ENCODE measurements at regions not wholly inside any gene's neighbourhood (a gene's known extent, or its start where the extent isn't known, plus 50 kb on each side); places are given as distances from the start of the nearest gene placed in this dataset.

DNA sequence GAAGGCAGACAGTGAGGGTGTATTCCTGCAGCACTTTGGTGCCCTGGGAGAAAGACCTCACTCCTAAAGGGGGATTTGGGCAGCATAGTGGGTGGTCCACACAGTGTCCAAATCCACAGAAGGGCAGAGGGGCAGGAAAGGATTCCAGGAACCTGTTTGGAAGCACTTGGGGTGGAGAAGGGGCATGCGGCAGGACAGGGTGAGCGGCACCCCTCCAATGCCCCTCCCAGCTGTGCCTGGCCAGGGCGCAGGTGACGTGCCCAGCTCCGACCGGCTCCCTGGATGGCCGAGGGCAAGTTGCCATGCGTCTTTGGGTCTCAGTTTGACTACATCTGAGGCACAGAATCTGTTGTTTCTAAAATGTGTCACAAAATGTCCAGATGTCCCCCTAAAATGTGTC, 66.5 kb upstream of the HMX1 start:
- TF ChIP-seq POLR2AphosphoS5 (IDR thresholded peaks at IDR 0.05; ENCODE audit: control insufficient read depth, insufficient read depth, low read depth, low read length) = no peak
- TF ChIP-seq SMC3 (conservative IDR thresholded peaks at IDR 0.05; ENCODE audit: insufficient read depth, low read depth, low read length) = no peak
- TF ChIP-seq POLR2A (conservative IDR thresholded peaks at IDR 0.05) = no peak
- no peak for TF ChIP-seq ARID3B (CRISPR knock-in tag; IDR thresholded peaks at IDR 0.05; ENCODE audit: borderline replicate concordance)
- TF ChIP-seq ZNF140 (CRISPR knock-in tag; IDR thresholded peaks at IDR 0.05) = no peak
- TF ChIP-seq, protein P1, sequence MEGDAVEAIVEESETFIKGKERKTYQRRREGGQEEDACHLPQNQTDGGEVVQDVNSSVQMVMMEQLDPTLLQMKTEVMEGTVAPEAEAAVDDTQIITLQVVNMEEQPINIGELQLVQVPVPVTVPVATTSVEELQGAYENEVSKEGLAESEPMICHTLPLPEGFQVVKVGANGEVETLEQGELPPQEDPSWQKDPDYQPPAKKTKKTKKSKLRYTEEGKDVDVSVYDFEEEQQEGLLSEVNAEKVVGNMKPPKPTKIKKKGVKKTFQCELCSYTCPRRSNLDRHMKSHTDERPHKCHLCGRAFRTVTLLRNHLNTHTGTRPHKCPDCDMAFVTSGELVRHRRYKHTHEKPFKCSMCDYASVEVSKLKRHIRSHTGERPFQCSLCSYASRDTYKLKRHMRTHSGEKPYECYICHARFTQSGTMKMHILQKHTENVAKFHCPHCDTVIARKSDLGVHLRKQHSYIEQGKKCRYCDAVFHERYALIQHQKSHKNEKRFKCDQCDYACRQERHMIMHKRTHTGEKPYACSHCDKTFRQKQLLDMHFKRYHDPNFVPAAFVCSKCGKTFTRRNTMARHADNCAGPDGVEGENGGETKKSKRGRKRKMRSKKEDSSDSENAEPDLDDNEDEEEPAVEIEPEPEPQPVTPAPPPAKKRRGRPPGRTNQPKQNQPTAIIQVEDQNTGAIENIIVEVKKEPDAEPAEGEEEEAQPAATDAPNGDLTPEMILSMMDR (IDR thresholded peaks at IDR 0.05 in 2 of 3, conservative IDR thresholded peaks at IDR 0.05 in 1 of 3; ENCODE audit: insufficient read depth in 2 of 3, low read depth in 1 of 3, low read length in 3 of 3) = no peak
- TF ChIP-seq DPF2 (IDR thresholded peaks at IDR 0.05) = no peak
- TF ChIP-seq, protein P2, sequence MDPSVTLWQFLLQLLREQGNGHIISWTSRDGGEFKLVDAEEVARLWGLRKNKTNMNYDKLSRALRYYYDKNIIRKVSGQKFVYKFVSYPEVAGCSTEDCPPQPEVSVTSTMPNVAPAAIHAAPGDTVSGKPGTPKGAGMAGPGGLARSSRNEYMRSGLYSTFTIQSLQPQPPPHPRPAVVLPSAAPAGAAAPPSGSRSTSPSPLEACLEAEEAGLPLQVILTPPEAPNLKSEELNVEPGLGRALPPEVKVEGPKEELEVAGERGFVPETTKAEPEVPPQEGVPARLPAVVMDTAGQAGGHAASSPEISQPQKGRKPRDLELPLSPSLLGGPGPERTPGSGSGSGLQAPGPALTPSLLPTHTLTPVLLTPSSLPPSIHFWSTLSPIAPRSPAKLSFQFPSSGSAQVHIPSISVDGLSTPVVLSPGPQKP (CRISPR knock-in tag; IDR thresholded peaks at IDR 0.05) = no peak
- no peak for TF ChIP-seq RFX1 (IDR thresholded peaks at IDR 0.05)
- TF ChIP-seq ELF2 (CRISPR knock-in tag; IDR thresholded peaks at IDR 0.05) = no peak
- TF ChIP-seq EP300 (IDR thresholded peaks at IDR 0.05; ENCODE audit: low read length) = no peak

Measured in K562 (cell line).